Neural crest cell (in vitro differentiated cells): ENCODE measurements at regions not wholly inside any gene's neighbourhood (a gene's known extent, or its start where the extent isn't known, plus 50 kb on each side); places are given as distances from the start of the nearest gene placed in this dataset.

ENCODE experiments used
- DNase-seq: peaks from one replicate; pipeline ENCODE4 v3.0.0; 2021; ENCODE audit warnings: low read depth, mixed read lengths, low spot score
- H3K27ac Mint-ChIP-seq: one replicate; pipeline ENCODE4 v1.8.0; 2021; ENCODE audit warnings: mild to moderate bottlenecking, mixed read lengths; ENCODE audit not compliant: unreplicated experiment
- H3K27me3 Mint-ChIP-seq: 2 replicates; pipeline ENCODE4 v1.8.0; 2021; ENCODE audit warnings: low read depth, mild to moderate bottlenecking, mixed read lengths
- H3K36me3 Mint-ChIP-seq: 2 replicates; pipeline ENCODE4 v1.8.0; 2021; ENCODE audit warnings: low read depth, mild to moderate bottlenecking, mixed read lengths
- H3K4me1 Mint-ChIP-seq: 2 replicates; pipeline ENCODE4 v1.8.0; 2021; ENCODE audit warnings: mixed read lengths
- H3K4me3 Mint-ChIP-seq: one replicate; pipeline ENCODE4 v1.8.0; 2021; ENCODE audit warnings: mild to moderate bottlenecking, mixed read lengths
- H3K9me3 Mint-ChIP-seq: 2 replicates; pipeline ENCODE4 v1.8.0; 2021; ENCODE audit warnings: mixed read lengths
- CTCF ChIP-seq: fragments of 200-600 bp; sonication (generic); conservative IDR thresholded peaks from 2 replicates; pipeline ENCODE4 v1.5.0; 2021; ENCODE audit warnings: antibody characterized with exemption, mild to moderate bottlenecking

DNA sequence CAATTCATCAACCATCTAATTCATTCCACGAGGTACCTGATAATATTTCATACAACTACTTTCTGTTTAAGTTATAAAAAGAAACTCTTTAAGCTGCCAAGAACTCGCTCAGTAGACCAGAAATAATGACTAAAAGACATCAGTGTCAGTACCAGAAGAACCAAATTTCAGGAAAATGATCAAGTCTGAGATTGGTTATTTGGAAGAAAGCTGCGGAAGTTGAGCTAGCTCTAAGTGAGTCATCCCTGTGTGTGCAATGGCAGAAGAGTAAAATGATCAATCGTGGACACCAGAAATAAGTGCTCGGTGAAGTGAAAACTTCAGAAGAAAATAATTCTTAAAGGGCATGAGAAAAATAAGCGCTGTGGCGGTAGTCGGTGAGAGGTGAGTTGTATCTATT lies 933.2 kb upstream of the CHORDC1 start:
- TF ChIP-seq CTCF: no peak
- Mint-ChIP-seq H3K4me3 (no peak overlapping the region), H3K36me3 (peaks cover 3% of the 10 kb centered on the region), H3K27ac (no peak overlapping the region), H3K9me3 (peaks cover 7% of the 10 kb centered on the region), H3K27me3 (no peaks in the 10 kb centered on the region), H3K4me1 (no peaks in the 10 kb centered on the region)
- DNase-seq: no peak

- DNase-seq: no peak
- peaks cover 4% of the 10 kb centered on the region for H3K9me3 Mint-ChIP-seq
- H3K4me3 Mint-ChIP-seq: no peak overlapping the region
- TF ChIP-seq CTCF: no peak
- no peaks in the 10 kb centered on the region for H3K27me3 Mint-ChIP-seq
- H3K27ac Mint-ChIP-seq: no peak overlapping the region
- no peaks in the 10 kb centered on the region for H3K4me1 Mint-ChIP-seq
- H3K36me3 Mint-ChIP-seq: peaks cover under 1% of the 10 kb centered on the region
Measured at GRCh38 chr11:91147885-91148284, 925.0 kb upstream of the CHORDC1 start.

- Mint-ChIP-seq H3K4me3 (no peak overlapping the region), H3K27me3 (no peaks in the 10 kb centered on the region), H3K36me3 (no peaks in the 10 kb centered on the region), H3K9me3 (no peaks in the 10 kb centered on the region), H3K4me1 (no peaks in the 10 kb centered on the region), H3K27ac (no peak overlapping the region)
- TF ChIP-seq CTCF: no peak
- DNase-seq: no peak
Measured at GRCh38 chr11:91141655-91142054, 918.8 kb upstream of the CHORDC1 start.

DNA sequence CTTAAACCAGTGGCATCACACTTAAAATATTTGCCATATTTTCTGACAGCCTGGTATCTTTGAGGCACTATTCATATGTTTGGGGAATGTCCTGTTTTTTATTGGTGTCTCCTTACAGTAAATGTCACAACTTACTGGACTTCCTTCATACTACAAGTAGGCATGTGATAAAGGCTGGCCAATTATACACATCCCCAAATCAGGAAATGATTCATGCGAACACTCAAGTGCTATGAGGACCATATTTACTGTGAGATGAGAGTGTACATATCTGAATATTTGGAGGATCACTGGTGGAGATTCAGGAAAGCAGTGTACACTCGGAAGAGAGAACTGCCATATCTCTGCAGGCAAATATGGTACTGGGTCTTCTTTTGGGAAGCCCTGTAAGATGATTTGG lies 913.8 kb upstream of the CHORDC1 start:
- H3K27ac Mint-ChIP-seq: no peak overlapping the region
- no peaks in the 10 kb centered on the region for H3K36me3 Mint-ChIP-seq
- H3K4me1 Mint-ChIP-seq: no peaks in the 10 kb centered on the region
- no peak overlapping the region for H3K4me3 Mint-ChIP-seq
- no peaks in the 10 kb centered on the region for H3K9me3 Mint-ChIP-seq
- no peaks in the 10 kb centered on the region for H3K27me3 Mint-ChIP-seq
- DNase-seq: no peak
- TF ChIP-seq CTCF: no peak

DNA sequence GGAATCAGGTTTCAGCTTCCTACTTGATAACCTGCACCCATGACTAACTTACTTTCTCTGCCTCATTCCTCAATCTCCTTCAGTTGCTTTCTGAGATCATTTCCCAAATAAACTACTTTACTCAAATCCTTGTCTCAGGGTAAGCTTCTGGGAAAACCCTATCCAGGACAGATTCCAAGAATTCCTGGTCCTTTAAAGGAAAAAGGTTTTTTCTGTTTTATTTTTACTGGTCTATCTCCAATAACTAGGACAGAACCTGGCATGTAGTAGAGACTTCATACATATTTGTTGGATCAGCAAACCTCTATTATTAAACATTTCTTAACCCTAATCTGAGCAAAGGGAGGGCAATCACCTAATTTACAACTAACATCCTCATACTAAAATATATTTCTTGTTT lies 910.5 kb upstream of the CHORDC1 start:
- Mint-ChIP-seq H3K4me3 (no peak overlapping the region), H3K36me3 (no peaks in the 10 kb centered on the region), H3K9me3 (no peaks in the 10 kb centered on the region), H3K27me3 (no peaks in the 10 kb centered on the region), H3K27ac (no peak overlapping the region), H3K4me1 (no peaks in the 10 kb centered on the region)
- TF ChIP-seq CTCF: no peak
- DNase-seq: no peak

DNA sequence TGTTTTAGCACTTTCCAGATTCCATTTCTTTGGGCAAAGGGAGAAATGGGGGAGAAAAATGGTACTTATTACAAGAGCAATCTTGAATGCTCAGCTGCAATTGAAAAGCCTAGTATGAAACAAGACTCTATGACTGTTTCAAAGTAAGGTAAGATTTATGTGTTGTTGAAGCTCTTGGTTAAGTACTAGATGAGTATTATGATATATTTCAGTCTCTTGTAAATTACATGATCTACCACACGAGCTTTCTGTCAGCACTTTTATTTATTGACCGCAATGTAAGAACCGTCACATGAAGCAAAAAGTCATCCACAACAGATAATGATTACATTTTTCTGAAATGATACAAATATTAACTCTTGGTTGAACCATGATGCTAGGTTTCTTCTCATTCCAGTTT lies 906.7 kb upstream of the CHORDC1 start:
- Mint-ChIP-seq H3K4me3 (no peak overlapping the region), H3K27me3 (no peaks in the 10 kb centered on the region), H3K36me3 (no peaks in the 10 kb centered on the region), H3K27ac (no peak overlapping the region), H3K9me3 (no peaks in the 10 kb centered on the region), H3K4me1 (no peaks in the 10 kb centered on the region)
- TF ChIP-seq CTCF: no peak
- no peak for DNase-seq
